Gastrocnemius medialis (tissue), 4 donors: ENCODE measurements at regions not wholly inside any gene's neighbourhood (a gene's known extent, or its start where the extent isn't known, plus 50 kb on each side); places are given as distances from the start of the nearest gene placed in this dataset.

Experiments
- ATAC-seq, 2 donors: fragments of 150-250 bp; one replicate each; pipeline ENCODE4 v1.9.1; 2016
- DNase-seq, 2 donors: peaks; one replicate each; pipeline ENCODE4 v3.0.0-alpha.2; 2019
- H3K27ac ChIP-seq, 4 donors: fragments of 200-600 bp; sonication (generic); 1 replicate in 1 of 4; 2 replicates in 3 of 4; pipeline ENCODE4 v1.5.1; 2016 to 2018; ENCODE audit warnings: mild to moderate bottlenecking in 2 of 4, moderate library complexity in 1 of 4
- H3K27me3 ChIP-seq, 3 donors: fragments of 200-600 bp; sonication (generic) in 2 of 3; 1 replicate in 1 of 3; 2 replicates in 2 of 3; pipeline versions ENCODE4 v1.5.1 to v1.6.0; 2016 to 2019; ENCODE audit warnings: mild to moderate bottlenecking in 1 of 3, moderate library complexity in 1 of 3
- H3K36me3 ChIP-seq, 2 donors: fragments of 200-600 bp; sonication (generic) in 1 of 2; one replicate each; pipeline ENCODE4 v1.5.1; 2017 to 2018
- H3K4me1 ChIP-seq, 2 donors: fragments of 200-600 bp; sonication (generic) in 1 of 2; one replicate each; pipeline ENCODE4 v1.5.1; 2016 to 2017; ENCODE audit warnings: mild to moderate bottlenecking in 2 of 2
- H3K4me3 ChIP-seq, 4 donors: fragments of 200-600 bp; sonication (generic) in 3 of 4; 1 replicate in 1 of 4; 2 replicates in 3 of 4; pipeline ENCODE4 v1.5.1; 2016 to 2019; ENCODE audit warnings: mild to moderate bottlenecking in 2 of 4
- H3K9me3 ChIP-seq, 3 donors: fragments of 200-600 bp; sonication (generic) in 2 of 3; 1 replicate in 1 of 3; 2 replicates in 2 of 3; pipeline ENCODE4 v1.5.1; 2016 to 2019
- POLR2A ChIP-seq, 2 donors: fragments of 450-650 bp; IDR thresholded peaks; one replicate each; pipeline ENCODE4 v1.6.1; 2017; ENCODE audit warnings: antibody characterized with exemption in 2 of 2, mild to moderate bottlenecking in 2 of 2, moderate library complexity in 2 of 2
- in situ Hi-C, 4 donors: fragments of 200-750 bp; cut with MboI; loops; one replicate each; pipeline versions ENCODE4 v1.15.0 to v1.8.0; 2017; ENCODE audit warnings: low sequenced_read_pairs in 4 of 4
- intact Hi-C: fragments of 100-400 bp; cut with DNase I; formaldehyde crosslinking; loops from one replicate; pipeline ENCODE4 v1.15.1; 2023; ENCODE audit warnings: low total_unique reads
- TF ChIP-seq, protein P1 (sequence below), 5 experiments: fragments of 450-650 bp in 3 of 5; fragments of 200-600 bp in 2 of 5; sonication (generic) in 2 of 5; IDR thresholded peaks in 4 of 5; conservative IDR thresholded peaks in 1 of 5; 1 replicate in 4 of 5; 2 replicates in 1 of 5; pipeline ENCODE4 v1.5.1; 2016 to 2019; ENCODE audit warnings: antibody characterized with exemption in 5 of 5, mild to moderate bottlenecking in 3 of 5, moderate library complexity in 3 of 5

DNA sequence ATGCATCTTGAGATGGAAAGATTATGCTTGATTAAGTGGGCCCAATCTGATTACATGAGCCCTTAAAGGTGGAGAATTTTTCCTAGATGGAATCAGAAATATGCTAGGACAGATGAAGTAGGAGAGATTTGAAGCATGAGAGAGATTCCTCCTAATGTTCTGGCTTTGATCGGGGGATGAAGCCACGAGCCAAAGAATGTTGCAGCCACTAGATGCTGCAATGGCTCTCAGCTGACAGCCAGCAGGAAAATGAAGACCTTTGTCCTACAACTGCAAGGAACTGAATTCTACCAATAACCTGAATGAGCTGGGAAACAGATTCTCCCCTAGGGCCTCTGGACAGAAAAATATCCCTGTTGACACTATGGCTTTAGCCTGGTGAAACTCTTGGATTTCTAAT lies 82.6 kb upstream of the ATP2B1 start:
- Histone ChIP-seq H3K36me3 (no peaks in the 10 kb centered on the region), H3K4me1 (no peaks in the 10 kb centered on the region)

DNA sequence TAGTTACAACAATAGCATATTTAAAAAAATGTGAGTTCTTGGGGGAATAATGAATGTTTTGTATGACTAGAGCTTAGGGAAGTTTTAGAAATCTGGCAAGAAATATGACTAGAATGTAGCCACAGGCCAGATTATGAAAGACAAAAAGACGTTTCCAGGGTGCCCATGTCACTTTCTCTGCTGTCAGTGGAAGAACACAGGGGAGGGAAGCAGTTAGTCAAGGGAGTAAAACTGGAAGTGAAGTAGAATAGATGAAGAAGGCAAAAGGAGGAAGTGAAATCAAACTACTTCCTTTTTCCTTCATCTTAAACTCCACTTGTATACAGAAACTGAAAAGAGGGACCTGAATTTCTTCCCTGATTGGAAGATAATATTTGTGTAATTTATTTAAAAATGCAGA lies 81.2 kb upstream of the ATP2B1 start:
- no peak overlapping the region for H3K27ac ChIP-seq
- in situ Hi-C loops (no loop called here), intact Hi-C loops (no loop called here)
- TF ChIP-seq POLR2A (IDR thresholded peaks at IDR 0.05) = no peak
- TF ChIP-seq, protein P1, sequence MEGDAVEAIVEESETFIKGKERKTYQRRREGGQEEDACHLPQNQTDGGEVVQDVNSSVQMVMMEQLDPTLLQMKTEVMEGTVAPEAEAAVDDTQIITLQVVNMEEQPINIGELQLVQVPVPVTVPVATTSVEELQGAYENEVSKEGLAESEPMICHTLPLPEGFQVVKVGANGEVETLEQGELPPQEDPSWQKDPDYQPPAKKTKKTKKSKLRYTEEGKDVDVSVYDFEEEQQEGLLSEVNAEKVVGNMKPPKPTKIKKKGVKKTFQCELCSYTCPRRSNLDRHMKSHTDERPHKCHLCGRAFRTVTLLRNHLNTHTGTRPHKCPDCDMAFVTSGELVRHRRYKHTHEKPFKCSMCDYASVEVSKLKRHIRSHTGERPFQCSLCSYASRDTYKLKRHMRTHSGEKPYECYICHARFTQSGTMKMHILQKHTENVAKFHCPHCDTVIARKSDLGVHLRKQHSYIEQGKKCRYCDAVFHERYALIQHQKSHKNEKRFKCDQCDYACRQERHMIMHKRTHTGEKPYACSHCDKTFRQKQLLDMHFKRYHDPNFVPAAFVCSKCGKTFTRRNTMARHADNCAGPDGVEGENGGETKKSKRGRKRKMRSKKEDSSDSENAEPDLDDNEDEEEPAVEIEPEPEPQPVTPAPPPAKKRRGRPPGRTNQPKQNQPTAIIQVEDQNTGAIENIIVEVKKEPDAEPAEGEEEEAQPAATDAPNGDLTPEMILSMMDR (IDR thresholded peaks at IDR 0.05 in 4 of 5, conservative IDR thresholded peaks at IDR 0.05 in 1 of 5) = no peak
- DNase-seq (no peak), ATAC-seq (no peak)
- H3K9me3 ChIP-seq = no peaks in the 10 kb centered on the region
- no peak overlapping the region for H3K4me3 ChIP-seq
- no peaks in the 10 kb centered on the region for H3K36me3 ChIP-seq
- no peaks in the 10 kb centered on the region for H3K27me3 ChIP-seq
- no peaks in the 10 kb centered on the region for H3K4me1 ChIP-seq

More for the DNA sequence above, 82.6 kb upstream of the ATP2B1 start:
- DNase-seq (no peak), ATAC-seq (no peak)
- H3K9me3 ChIP-seq = no peaks in the 10 kb centered on the region
- H3K27ac ChIP-seq = no peak overlapping the region
- H3K27me3 ChIP-seq = no peaks in the 10 kb centered on the region
- in situ Hi-C loops (no loop called here), intact Hi-C loops (no loop called here)
- TF ChIP-seq, protein P1 (IDR thresholded peaks at IDR 0.05 in 4 of 5, conservative IDR thresholded peaks at IDR 0.05 in 1 of 5) = no peak
- no peak for TF ChIP-seq POLR2A (IDR thresholded peaks at IDR 0.05)
- no peak overlapping the region for H3K4me3 ChIP-seq

DNA sequence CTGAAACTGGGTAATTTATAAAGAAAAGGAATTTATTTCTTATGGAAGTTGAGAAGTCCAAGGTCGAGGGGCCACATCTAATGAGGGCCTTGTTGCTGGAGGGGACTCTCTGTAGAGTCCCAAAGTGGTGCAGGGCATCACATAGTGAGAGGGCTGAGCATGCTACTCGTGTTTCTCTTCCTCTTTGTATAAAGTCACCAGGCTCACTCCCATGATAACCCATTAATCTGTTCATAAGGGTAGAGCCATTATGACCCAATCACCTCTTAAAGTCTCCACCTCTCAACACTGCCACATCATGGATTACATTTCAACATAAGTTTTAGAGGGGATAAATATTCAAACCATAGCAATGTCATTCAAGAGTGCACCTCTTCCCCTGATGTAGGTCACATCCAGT lies 79.1 kb upstream of the ATP2B1 start:
- H3K36me3 ChIP-seq = no peaks in the 10 kb centered on the region
- DNase-seq (no peak), ATAC-seq (no peak)
- TF ChIP-seq, protein P1 (IDR thresholded peaks at IDR 0.05 in 4 of 5, conservative IDR thresholded peaks at IDR 0.05 in 1 of 5) = no peak
- no peak for TF ChIP-seq POLR2A (IDR thresholded peaks at IDR 0.05)
- no peak overlapping the region for H3K4me3 ChIP-seq
- no peaks in the 10 kb centered on the region for H3K9me3 ChIP-seq
- H3K27ac ChIP-seq = no peak overlapping the region
- H3K27me3 ChIP-seq = no peaks in the 10 kb centered on the region
- no peaks in the 10 kb centered on the region for H3K4me1 ChIP-seq
- intact Hi-C loops = no loop called here
- in situ Hi-C loops = no loop called here

DNA sequence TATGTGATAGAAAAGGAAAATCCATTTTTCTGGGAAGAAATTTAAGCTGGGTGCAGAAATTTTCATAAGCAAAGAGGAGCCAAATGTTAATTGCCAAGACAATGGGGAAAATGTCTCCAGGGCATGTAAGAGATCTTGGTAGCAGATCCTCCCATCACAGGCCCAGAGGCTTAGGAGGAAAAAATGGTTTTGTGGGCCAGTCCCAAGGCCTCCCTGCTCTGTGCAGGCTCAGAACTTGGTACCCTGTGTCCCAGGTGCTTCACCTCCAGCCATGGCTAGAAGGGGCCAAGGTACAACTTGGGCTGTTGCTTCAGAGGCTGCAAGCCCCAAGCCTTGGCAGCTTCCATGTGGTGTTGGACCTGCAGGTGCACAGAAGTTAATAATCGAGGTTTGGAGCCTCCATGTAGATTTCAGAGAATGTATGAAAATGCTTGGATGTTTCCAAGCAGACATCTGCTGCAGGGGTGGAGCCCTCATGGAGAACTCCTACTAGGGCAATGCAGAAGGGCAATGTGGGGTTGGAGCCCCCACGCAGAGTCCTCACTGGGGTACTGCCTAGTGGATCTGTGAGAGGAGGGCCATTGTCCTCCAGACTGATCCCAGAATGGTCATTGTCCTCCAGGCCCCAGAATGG lies 77.7 kb upstream of the ATP2B1 start:
- Histone ChIP-seq H3K27ac (no peak overlapping the region), H3K36me3 (no peaks in the 10 kb centered on the region), H3K27me3 (no peaks in the 10 kb centered on the region), H3K4me1 (no peaks in the 10 kb centered on the region), H3K9me3 (no peaks in the 10 kb centered on the region), H3K4me3 (no peak overlapping the region)
- DNase-seq = no peak
- ATAC-seq = no peak
- in situ Hi-C loops = no loop called here
- intact Hi-C loops = no loop called here
- TF ChIP-seq, protein P1 (IDR thresholded peaks at IDR 0.05 in 4 of 5, conservative IDR thresholded peaks at IDR 0.05 in 1 of 5) = no peak
- TF ChIP-seq POLR2A (IDR thresholded peaks at IDR 0.05) = no peak
